22Rv1 (cell line): ENCODE measurements at regions not wholly inside any gene's neighbourhood (a gene's known extent, or its start where the extent isn't known, plus 50 kb on each side); places are given as distances from the start of the nearest gene placed in this dataset.

Source experiments
- H3K27ac ChIP-seq: fragments of 450-650 bp; 2 replicates; pipeline ENCODE4 v1.5.1; 2017
- CTCF ChIP-seq: fragments of 450-650 bp; IDR thresholded peaks from 2 replicates; pipeline ENCODE4 v1.5.1; 2017; ENCODE audit warnings: mild to moderate bottlenecking
- ZFX ChIP-seq: fragments of 450-650 bp; IDR thresholded peaks from 2 replicates; pipeline ENCODE4 v1.6.1; 2017; ENCODE audit warnings: antibody characterized with exemption, borderline replicate concordance

GRCh38 chr14:22280497-22281316, 308.3 kb downstream of the DAD1 start:
- TF ChIP-seq ZFX (no peak), CTCF (no peak)
- no peak overlapping the region for H3K27ac ChIP-seq

- TF ChIP-seq ZFX (no peak), CTCF (peak; percentile 86)
- H3K27ac ChIP-seq, result no peak overlapping the region
Measured at GRCh38 chr14:22276913-22277816, 311.9 kb downstream of the DAD1 start.

DNA sequence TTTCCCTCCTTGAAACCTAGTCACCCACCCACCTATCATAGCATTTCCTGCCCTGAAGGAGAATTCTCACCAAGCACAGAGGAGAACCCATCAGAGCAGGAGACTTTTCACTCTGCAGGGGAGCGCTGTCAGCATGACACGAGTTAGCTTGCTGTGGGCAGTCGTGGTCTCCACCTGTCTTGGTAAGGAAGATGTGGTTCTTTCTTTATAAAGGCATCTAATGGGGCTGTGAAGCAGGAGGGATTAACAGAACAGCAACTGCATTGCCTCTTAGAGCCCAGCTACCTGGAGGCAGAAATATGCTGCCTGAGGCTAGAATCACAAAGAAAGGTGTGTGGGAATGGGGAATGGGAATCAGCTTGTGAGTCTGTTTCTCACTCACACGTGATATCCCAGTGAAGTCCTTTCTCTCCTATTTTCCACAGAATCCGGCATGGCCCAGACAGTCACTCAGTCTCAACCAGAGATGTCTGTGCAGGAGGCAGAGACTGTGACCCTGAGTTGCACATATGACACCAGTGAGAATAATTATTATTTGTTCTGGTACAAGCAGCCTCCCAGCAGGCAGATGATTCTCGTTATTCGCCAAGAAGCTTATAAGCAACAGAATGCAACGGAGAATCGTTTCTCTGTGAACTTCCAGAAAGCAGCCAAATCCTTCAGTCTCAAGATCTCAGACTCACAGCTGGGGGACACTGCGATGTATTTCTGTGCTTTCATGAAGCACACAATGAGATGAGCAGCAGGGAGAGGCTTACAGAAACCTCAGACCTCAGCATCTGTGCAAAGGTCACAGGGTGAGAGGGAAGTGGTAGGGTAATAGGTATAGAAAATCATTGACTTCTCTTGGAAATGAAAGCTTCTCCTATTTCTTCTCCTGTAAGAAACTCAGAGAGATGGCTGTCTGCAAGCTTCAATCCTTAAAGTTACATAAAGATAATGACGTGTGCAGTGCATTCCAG, 316.9 kb downstream of the DAD1 start:
- no peak for TF ChIP-seq ZFX
- no peak for TF ChIP-seq CTCF
- no peak overlapping the region for H3K27ac ChIP-seq

DNA sequence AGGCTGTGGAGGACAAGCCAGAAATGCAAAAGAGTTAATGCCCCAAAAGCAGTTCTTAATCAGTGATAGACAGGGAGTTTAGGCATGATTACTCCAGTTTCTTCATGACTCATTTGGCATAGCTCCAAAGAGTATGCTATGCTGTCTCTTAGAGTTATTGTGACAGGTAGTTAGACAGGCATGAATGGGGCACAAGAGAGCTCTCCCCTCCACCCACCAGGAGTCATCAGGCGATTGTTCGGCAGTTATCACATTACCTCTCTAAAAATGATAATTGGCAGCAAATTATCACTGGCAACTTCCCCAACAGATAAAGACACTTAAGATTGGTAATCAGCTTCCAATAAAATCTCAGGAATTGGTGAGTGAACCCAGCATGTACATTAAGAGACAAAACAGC, 320.1 kb downstream of the DAD1 start:
- TF ChIP-seq ZFX, result no peak
- TF ChIP-seq CTCF, result no peak
- no peak overlapping the region for H3K27ac ChIP-seq

- no peak overlapping the region for H3K27ac ChIP-seq
- no peak for TF ChIP-seq ZFX
- no peak for TF ChIP-seq CTCF
Measured at GRCh38 chr14:22266683-22267082, 322.3 kb downstream of the DAD1 start.

DNA sequence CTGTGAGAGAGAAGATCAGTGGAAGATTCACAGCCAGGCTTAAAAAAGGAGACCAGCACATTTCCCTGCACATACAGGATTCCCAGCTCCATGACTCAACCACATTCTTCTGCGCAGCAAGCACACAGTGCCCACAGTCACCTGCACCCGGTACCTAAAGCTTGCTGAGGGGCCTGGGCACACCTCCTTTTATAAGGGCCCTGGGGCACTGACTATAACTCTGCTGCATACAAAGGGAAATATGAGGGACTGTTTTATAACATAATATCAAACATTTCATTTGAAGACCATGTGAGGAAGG, 322.9 kb downstream of the DAD1 start:
- H3K27ac ChIP-seq, result no peak overlapping the region
- TF ChIP-seq CTCF (no peak), ZFX (no peak)
